ENCODE measurements at regions not wholly inside any gene's neighbourhood (a gene's known extent, or its start where the extent isn't known, plus 50 kb on each side); places are given as distances from the start of the nearest gene placed in this dataset.

DNA sequence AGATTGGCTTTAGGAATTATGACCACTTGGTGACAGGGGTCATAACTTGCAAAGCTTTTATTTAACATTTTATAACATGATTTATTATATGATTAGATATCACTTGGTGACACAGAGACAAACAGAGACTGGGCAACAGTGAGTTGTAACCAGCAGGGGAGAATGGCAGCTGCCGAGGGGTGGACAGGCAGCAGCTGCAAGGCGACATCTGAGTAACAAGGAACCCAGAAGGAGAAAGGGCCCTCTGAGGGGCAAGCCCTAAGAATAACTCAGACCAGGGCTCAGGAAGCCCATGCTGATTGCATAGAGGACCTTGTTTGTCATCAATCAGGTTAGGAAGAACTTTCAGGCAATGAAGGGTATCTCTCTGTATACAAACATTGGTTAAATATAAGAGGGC, 339.9 kb upstream of the SOX11 start:
- Histone ChIP-seq H3K36me3 (ENCODE audit: insufficient read depth, low read length) (no peaks in the 10 kb centered on the region), H3K27me3 (ENCODE audit: insufficient read depth, low read length, poor library complexity, severe bottlenecking) (no peaks in the 10 kb centered on the region), H4K20me1 (ENCODE audit: insufficient read depth, low read length, poor library complexity, severe bottlenecking) (no peaks in the 10 kb centered on the region), H2AFZ (ENCODE audit: low read length) (no peak overlapping the region), H3K4me1 (ENCODE audit: insufficient read depth, low read length, poor library complexity, severe bottlenecking) (no peaks in the 10 kb centered on the region), H3K9ac (ENCODE audit: low read depth, low read length, poor library complexity, severe bottlenecking) (no peak overlapping the region), H3K9me3 (ENCODE audit: insufficient read depth, low read depth, low read length) (no peaks in the 10 kb centered on the region), H3K9me2 (replicated peaks; ENCODE audit: low read depth, low read length) (no peaks in the 10 kb centered on the region), H3K4me2 (ENCODE audit: low read depth, low read length, poor library complexity, severe bottlenecking) (no peak overlapping the region), H3K79me2 (ENCODE audit: insufficient read depth, low read length) (no peaks in the 10 kb centered on the region), H3K4me3 (ENCODE audit: low read length, poor library complexity, severe bottlenecking) (no peak overlapping the region), H3F3A (ENCODE audit: low read depth) (no peaks in the 10 kb centered on the region)
- no peak for TF ChIP-seq EZH2phosphoT487 (IDR thresholded peaks at IDR 0.05; ENCODE audit: borderline replicate concordance)
- TF ChIP-seq CTCF (conservative IDR thresholded peaks at IDR 0.05; ENCODE audit: low read length): no peak

DNA sequence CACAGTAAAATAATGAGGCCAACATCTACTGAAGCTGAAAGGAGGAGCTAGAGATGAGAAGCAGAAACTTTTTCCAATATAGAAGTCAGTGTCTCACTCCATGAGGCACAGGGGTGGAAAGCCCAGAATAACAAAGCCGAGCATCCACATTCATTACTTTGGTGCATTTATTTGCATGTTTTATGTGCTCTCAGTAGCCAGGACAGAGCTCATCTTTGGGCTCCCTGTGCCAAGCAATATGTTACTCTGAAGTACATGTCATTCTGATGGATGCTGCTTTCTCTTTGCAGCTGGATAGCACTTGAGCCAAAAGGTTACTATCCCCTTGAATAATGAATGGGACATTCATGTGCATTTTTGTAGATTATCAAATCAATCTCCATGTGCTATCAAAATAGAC, 338.6 kb upstream of the SOX11 start:
- no peaks in the 10 kb centered on the region for H3K4me1 ChIP-seq (ENCODE audit: insufficient read depth, low read length, poor library complexity, severe bottlenecking)
- no peaks in the 10 kb centered on the region for H3K9me3 ChIP-seq (ENCODE audit: insufficient read depth, low read depth, low read length)
- no peak overlapping the region for H3K9ac ChIP-seq (ENCODE audit: low read depth, low read length, poor library complexity, severe bottlenecking)
- H2AFZ ChIP-seq (ENCODE audit: low read length): no peak overlapping the region
- H3K9me2 ChIP-seq (replicated peaks; ENCODE audit: low read depth, low read length): no peaks in the 10 kb centered on the region
- no peaks in the 10 kb centered on the region for H3F3A ChIP-seq (ENCODE audit: low read depth)
- H4K20me1 ChIP-seq (ENCODE audit: insufficient read depth, low read length, poor library complexity, severe bottlenecking): no peaks in the 10 kb centered on the region
- no peaks in the 10 kb centered on the region for H3K79me2 ChIP-seq (ENCODE audit: insufficient read depth, low read length)
- H3K36me3 ChIP-seq (ENCODE audit: insufficient read depth, low read length): no peaks in the 10 kb centered on the region
- TF ChIP-seq CTCF (conservative IDR thresholded peaks at IDR 0.05; ENCODE audit: low read length) (no peak), EZH2phosphoT487 (IDR thresholded peaks at IDR 0.05; ENCODE audit: borderline replicate concordance) (no peak)
- H3K27me3 ChIP-seq (ENCODE audit: insufficient read depth, low read length, poor library complexity, severe bottlenecking): no peaks in the 10 kb centered on the region
- H3K4me3 ChIP-seq (ENCODE audit: low read length, poor library complexity, severe bottlenecking): no peak overlapping the region
- H3K4me2 ChIP-seq (ENCODE audit: low read depth, low read length, poor library complexity, severe bottlenecking): no peak overlapping the region

GRCh38 chr2:5359397-5359796, 332.8 kb upstream of the SOX11 start:
- Histone ChIP-seq H3K27me3 (ENCODE audit: insufficient read depth, low read length, poor library complexity, severe bottlenecking) (no peaks in the 10 kb centered on the region), H2AFZ (ENCODE audit: low read length) (no peak overlapping the region), H3K36me3 (ENCODE audit: insufficient read depth, low read length) (no peaks in the 10 kb centered on the region), H4K20me1 (ENCODE audit: insufficient read depth, low read length, poor library complexity, severe bottlenecking) (no peaks in the 10 kb centered on the region), H3K4me3 (ENCODE audit: low read length, poor library complexity, severe bottlenecking) (no peak overlapping the region), H3F3A (ENCODE audit: low read depth) (no peaks in the 10 kb centered on the region), H3K9me3 (ENCODE audit: insufficient read depth, low read depth, low read length) (no peaks in the 10 kb centered on the region), H3K9me2 (replicated peaks; ENCODE audit: low read depth, low read length) (no peaks in the 10 kb centered on the region), H3K4me1 (ENCODE audit: insufficient read depth, low read length, poor library complexity, severe bottlenecking) (no peaks in the 10 kb centered on the region), H3K79me2 (ENCODE audit: insufficient read depth, low read length) (no peaks in the 10 kb centered on the region), H3K9ac (ENCODE audit: low read depth, low read length, poor library complexity, severe bottlenecking) (no peak overlapping the region), H3K4me2 (ENCODE audit: low read depth, low read length, poor library complexity, severe bottlenecking) (no peak overlapping the region)
- no peak for TF ChIP-seq EZH2phosphoT487 (IDR thresholded peaks at IDR 0.05; ENCODE audit: borderline replicate concordance)
- TF ChIP-seq CTCF (conservative IDR thresholded peaks at IDR 0.05; ENCODE audit: low read length): no peak
